ENCODE measurements at regions not wholly inside any gene's neighbourhood (a gene's known extent, or its start where the extent isn't known, plus 50 kb on each side); places are given as distances from the start of the nearest gene placed in this dataset.

DNA sequence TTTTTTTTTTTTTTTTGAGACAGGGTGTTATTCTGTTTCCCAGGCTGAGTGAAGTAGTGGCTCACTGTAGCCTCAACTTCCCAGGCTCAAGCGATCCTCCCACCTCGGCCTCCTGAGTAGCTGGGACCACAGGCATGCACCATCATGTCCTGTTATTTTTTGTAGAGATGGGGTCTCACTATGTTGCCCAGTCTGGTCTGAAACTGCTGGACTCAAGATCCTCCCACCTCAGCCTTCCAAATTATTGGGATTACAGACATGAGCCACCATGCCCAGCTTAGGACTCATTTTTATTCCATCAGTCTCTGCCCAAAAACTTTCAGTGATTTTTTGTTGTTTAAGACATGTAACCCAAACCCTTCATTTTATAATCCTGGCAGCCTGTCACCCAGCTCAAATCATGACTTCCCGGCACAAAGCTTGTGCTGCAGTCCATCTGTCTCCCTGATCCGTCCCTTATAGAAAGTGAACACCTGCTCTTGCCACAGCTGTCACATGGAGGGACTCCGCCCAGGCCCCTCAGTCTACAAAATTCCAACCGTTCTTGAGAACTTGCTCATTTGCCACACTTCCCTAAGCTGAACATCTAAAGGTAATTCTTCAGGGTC, 183.9 kb upstream of the JARID2 start:
- Mint-ChIP-seq H3K27ac (no peak overlapping the region), H3K36me3 (peaks cover 0 to 8% (median 0%) of the 10 kb centered on the region in 3 donors), H3K4me3 (no peak overlapping the region), H3K27me3 (ENCODE audit: low read depth in 3 of 3) (peaks cover 2 to 4% (median 2%) of the 10 kb centered on the region in 3 donors), H3K9me3 (no peaks in the 10 kb centered on the region), H3K4me1 (no peaks in the 10 kb centered on the region)
- no peak for DNase-seq

DNA sequence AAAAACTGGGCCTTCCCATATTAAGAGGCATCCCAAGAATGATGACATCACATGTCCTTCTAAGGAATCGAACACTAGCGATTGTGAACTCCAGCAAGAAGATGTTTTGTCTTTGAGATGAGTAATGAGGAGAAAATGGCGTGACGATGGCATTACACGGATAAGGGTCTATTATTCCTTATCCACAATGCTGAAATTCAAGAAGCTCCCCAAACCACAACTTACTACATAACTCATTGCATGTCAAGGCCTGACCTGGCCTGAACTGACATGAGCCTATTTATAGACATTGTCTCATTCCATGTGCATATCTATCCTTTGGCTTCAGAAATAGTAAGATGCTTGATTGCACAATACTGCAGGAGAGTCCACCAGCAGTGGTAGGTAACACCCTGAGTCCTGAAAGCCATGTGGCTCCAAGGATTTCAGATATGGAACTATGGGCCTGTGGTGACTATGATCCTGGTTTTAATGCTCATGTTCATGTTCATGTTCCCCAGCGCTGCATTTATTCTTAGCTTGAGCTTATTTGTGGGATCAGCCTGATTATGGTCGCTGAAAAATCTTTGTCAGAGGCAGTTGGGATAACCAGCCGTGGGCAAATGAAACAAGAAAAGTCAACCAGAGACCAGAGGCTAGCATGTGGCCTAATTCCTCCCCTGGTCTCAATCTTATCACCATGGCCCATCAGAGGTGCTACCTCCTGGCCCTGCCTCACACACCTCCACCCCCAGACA, 183.2 kb upstream of the JARID2 start:
- Mint-ChIP-seq H3K27me3 (ENCODE audit: low read depth in 3 of 3) (peaks cover 2 to 4% (median 2%) of the 10 kb centered on the region in 3 donors), H3K27ac (no peak overlapping the region), H3K4me3 (no peak overlapping the region)

DNA sequence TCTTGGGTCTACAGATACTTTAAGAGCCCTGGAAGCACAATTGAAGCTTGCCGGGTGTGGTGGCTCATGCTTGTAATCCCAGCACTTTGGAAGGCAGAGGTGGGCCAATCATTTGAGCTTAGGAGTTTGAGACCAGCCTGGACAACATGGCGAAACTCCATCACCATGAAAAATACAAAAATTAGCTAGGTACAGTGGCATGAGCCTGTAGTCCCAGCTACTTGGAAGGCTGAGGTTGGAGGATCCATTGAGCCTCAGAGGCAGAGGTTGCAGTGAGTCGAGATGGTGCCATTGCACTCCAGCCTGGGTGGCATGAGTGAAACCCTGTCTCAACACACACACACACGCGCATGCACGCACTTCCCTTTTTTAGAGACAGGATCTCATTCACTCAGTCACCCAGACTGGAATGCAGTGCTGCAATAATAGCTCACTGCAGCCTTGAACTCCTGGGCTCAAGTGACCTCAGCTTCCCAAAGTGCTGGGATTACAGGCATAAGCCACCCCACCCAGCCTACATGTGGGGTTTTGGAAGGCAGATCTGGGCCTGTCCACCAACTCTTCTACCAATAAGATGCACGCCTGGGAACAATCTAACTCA, 182.5 kb upstream of the JARID2 start:
- H3K27ac Mint-ChIP-seq: no peak overlapping the region
- no peaks in the 10 kb centered on the region for H3K9me3 Mint-ChIP-seq
- H3K27me3 Mint-ChIP-seq (ENCODE audit: low read depth in 3 of 3): peaks cover 0 to 4% (median 2%) of the 10 kb centered on the region in 3 donors
- DNase-seq: no peak
- H3K4me1 Mint-ChIP-seq: no peaks in the 10 kb centered on the region
- H3K4me3 Mint-ChIP-seq: no peak overlapping the region
- H3K36me3 Mint-ChIP-seq: peaks cover 0 to 6% (median 0%) of the 10 kb centered on the region in 3 donors

More for the DNA sequence above, 183.2 kb upstream of the JARID2 start:
- no peak for DNase-seq
- Mint-ChIP-seq H3K36me3 (peaks cover 0 to 6% (median 0%) of the 10 kb centered on the region in 3 donors), H3K4me1 (no peaks in the 10 kb centered on the region), H3K9me3 (no peaks in the 10 kb centered on the region)

DNA sequence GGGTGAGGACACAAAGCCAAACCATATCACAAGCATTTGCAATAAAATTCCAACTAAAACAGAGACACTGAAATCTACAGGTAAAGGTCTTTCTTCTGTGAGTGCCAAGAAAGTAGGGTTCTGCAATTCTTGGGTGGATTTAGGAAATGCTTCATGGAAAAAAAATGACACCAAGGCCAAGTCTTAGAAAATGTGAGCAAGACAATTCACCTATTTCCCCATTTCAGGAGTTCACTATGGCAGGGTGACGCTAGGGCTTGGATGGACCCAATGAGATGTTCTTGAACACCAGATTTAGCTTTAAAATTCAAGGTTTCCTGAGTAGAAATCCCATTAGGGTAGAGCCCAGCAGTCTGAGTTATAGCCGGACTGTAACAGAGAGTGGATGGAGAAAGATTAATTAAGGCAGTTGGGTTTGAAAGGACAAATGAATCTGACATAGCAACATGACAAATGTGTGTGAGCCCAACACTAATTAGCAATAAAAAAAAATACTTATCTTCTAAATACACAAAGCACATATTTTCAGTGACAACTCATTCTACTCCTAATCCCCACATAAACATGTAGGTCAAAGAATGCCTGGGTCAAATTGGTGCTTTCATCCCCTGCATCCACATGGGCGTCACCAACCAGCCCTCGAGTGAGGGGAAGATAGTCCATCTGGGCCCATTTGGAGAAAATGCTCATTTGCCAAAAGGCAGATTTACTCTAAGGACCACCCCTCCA, 180.4 kb upstream of the JARID2 start:
- no peaks in the 10 kb centered on the region for H3K9me3 Mint-ChIP-seq
- peaks cover 2 to 4% (median 2%) of the 10 kb centered on the region in 3 donors for H3K27me3 Mint-ChIP-seq (ENCODE audit: low read depth in 3 of 3)

DNA sequence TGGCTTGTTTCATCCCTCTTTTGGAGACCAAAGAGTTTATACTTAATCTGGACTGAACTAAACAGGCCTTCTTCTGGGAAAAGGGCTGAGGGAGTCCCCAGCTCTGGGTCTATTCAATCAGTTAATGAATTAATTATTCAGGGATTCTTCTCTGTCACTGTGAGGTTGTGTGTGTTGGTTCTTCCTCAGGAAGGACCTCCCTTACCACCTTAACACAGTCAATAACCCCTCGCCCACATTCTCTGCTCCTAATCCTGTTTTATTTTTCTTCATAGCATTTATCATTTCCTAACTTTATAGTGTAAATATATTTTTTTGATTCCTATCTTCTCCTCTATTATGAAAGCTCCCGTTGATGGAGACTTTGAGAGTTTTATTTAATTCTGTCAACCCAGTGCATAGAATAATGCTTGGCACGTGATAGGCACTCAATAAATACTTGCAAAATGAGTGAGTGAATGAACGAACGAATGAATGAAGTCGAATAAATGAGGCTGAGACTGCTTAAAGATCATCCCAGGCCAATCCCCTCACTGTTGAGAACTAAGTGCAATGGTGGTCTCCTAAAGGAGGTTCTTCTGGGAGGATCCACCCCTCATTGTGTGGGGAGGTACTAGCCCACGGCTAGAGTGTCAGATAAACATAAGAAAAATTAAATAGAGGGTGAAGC, 179.6 kb upstream of the JARID2 start:
- Mint-ChIP-seq H3K27ac (no peak overlapping the region), H3K27me3 (ENCODE audit: low read depth in 3 of 3) (peaks cover 2 to 4% (median 2%) of the 10 kb centered on the region in 3 donors), H3K36me3 (peaks cover 0 to 2% (median 0%) of the 10 kb centered on the region in 3 donors), H3K9me3 (no peaks in the 10 kb centered on the region), H3K4me1 (no peaks in the 10 kb centered on the region), H3K4me3 (no peak overlapping the region)
- DNase-seq: no peak

More for the DNA sequence above, 180.4 kb upstream of the JARID2 start:
- Mint-ChIP-seq H3K4me1 (no peaks in the 10 kb centered on the region), H3K36me3 (peaks cover 0 to 6% (median 0%) of the 10 kb centered on the region in 3 donors), H3K4me3 (no peak overlapping the region), H3K27ac (no peak overlapping the region)
- DNase-seq: no peak

DNA sequence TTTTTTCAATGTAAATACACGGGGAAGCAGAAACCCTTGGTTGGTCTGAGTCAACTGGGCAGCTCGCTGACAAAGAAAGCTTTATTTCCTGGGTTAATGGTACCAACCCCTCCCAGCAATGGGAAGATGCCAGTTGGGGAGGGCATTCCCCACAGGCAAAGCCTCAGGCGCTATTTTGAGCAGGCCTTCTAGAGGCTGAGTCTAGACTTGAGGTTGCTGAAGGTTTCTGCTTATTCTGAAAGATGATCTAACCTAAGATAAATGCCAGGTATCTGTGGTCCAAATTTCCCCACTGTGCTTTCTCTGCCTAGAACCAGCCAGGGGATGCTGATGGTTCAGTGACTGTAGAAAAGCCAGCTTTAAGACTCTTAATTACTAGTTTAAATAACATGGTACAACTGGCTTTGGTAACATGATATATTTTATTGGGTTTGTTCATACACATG, 172.5 kb upstream of the JARID2 start:
- H3K4me3 Mint-ChIP-seq: no peak overlapping the region
- no peaks in the 10 kb centered on the region for H3K9me3 Mint-ChIP-seq
- H3K4me1 Mint-ChIP-seq: no peaks in the 10 kb centered on the region
- no peak for DNase-seq
- H3K27ac Mint-ChIP-seq: no peak overlapping the region
- H3K27me3 Mint-ChIP-seq (ENCODE audit: low read depth in 3 of 3): peaks cover 0 to 6% (median 6%) of the 10 kb centered on the region in 3 donors
- no peaks in the 10 kb centered on the region for H3K36me3 Mint-ChIP-seq

DNA sequence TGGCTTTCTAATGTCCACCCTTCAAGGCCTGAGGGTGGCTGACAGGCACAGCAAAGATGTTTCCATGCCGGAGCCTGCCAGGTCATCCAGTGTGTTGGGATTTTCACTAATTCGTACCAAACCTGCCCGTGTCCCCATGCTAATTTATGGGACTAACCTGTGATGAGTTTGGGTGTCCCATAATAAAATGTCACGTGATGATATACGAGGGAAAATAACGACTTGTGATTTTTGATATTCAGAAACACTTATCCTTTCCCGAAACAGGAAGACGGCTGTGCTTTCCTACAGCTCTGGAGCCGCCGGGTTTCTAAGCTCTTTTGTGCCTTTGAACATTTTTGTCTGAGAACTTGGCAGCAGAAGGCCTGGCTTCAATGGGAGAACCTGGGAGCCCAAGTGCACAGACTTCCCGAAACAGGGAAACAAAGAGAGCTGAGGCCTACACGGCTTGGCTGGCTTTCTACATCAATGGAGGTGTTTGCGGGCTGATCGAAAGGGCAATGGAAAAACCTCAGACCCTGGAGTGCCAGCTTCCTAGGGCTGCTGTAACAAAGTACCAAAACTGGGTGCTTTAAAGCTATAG, 171.9 kb upstream of the JARID2 start:
- Mint-ChIP-seq H3K36me3 (no peaks in the 10 kb centered on the region), H3K4me1 (no peaks in the 10 kb centered on the region), H3K9me3 (no peaks in the 10 kb centered on the region), H3K4me3 (no peak overlapping the region), H3K27me3 (ENCODE audit: low read depth in 3 of 3) (peaks cover 0 to 6% (median 6%) of the 10 kb centered on the region in 3 donors), H3K27ac (no peak overlapping the region)
- DNase-seq: no peak

DNA sequence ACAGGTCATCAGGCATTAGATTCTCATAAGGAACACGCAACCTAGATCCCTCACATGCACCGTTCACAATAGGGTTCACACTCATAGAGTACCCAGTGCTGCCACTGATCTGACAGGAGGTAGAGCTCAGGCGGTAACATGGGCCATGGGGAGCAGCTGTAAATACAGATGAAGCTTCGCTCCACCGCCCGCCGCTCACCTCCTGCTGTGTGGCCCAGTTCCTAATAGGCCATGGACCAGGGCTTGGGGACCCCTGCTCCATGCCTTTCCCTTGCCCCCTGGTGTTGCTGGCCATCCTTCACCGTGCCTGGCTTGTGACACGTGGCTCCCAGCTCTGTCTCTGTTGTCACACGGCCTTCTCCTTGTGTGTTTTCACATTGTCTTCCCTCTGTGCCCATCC, 171.1 kb upstream of the JARID2 start:
- Mint-ChIP-seq H3K27me3 (ENCODE audit: low read depth in 3 of 3) (peaks cover 0 to 9% (median 6%) of the 10 kb centered on the region in 3 donors), H3K27ac (no peak overlapping the region), H3K9me3 (no peaks in the 10 kb centered on the region), H3K4me3 (no peak overlapping the region), H3K4me1 (no peaks in the 10 kb centered on the region), H3K36me3 (no peaks in the 10 kb centered on the region)
- no peak for DNase-seq

DNA sequence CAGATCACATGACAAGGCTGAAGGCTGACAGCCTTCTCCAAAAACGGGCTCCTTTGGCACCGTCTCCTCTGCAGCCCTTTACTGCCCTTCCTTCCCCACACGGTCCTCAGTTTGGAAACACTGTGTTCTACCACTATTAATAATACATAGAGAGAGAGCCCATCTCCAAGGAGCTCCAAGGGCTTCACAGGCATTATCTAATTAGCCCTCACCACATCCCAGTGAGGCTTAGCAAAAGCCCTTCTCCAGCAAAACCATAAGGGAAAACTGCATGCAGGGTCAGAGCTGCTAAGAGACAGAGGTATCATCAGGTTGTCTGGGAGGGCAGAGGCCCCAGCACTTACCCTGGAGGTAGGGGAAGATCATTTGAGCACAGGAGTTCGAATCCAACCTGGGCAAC, 169.3 kb upstream of the JARID2 start:
- H3K4me1 Mint-ChIP-seq: no peaks in the 10 kb centered on the region
- DNase-seq: no peak
- H3K36me3 Mint-ChIP-seq: no peaks in the 10 kb centered on the region
- H3K9me3 Mint-ChIP-seq: no peaks in the 10 kb centered on the region
- no peak overlapping the region for H3K4me3 Mint-ChIP-seq
- H3K27ac Mint-ChIP-seq: no peak overlapping the region
- H3K27me3 Mint-ChIP-seq (ENCODE audit: low read depth in 3 of 3): peaks cover 0 to 12% (median 4%) of the 10 kb centered on the region in 3 donors

DNA sequence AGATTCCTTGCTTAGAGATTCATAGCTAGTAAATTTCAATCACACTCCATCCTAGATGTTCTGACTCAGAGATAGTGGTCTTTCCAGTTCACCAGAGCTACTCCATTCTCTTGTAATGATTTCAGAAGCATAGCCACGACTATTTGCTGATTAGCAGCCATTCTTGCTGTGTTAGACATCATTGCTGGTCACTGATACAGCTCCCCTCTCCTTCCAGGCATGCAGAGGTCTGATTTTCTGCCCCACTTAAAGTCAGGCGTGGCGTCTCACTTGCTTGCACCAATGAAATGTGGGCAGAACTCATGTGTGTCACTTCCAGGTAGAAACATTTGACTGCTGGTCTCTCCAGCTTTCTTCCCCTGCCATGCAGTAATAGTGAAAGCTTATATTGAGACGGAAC, 168.9 kb upstream of the JARID2 start:
- H3K27me3 Mint-ChIP-seq (ENCODE audit: low read depth in 3 of 3): peaks cover 0 to 12% (median 4%) of the 10 kb centered on the region in 3 donors
- no peaks in the 10 kb centered on the region for H3K9me3 Mint-ChIP-seq
- no peaks in the 10 kb centered on the region for H3K36me3 Mint-ChIP-seq
- H3K4me1 Mint-ChIP-seq: no peaks in the 10 kb centered on the region
- peak overlapping the region in 1 of 6 donors; percentile 46 for H3K27ac Mint-ChIP-seq
- DNase-seq: no peak
- H3K4me3 Mint-ChIP-seq: no peak overlapping the region

DNA sequence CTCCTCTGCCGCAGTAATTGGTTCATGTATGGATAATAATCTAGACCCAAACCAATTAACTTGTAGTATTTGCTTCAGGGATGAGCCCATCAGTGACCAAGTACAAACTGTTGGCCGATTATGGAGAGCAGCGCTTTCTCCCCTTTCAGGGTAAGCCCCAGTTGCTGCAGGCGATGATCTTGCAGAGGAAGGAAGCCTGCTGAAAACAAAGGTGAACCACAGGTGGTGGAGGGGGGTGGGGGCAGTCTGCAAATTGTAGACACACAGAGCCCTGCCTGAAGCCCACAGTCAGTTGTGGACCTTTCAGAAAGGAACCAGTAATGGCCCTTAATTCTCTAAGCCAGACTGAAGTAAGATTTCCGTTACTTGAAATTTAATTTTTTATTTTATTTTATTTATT, 167.9 kb upstream of the JARID2 start:
- Mint-ChIP-seq H3K27me3 (ENCODE audit: low read depth in 3 of 3) (peaks cover 0 to 12% (median 2%) of the 10 kb centered on the region in 3 donors), H3K4me1 (no peaks in the 10 kb centered on the region), H3K9me3 (no peaks in the 10 kb centered on the region), H3K4me3 (no peak overlapping the region), H3K27ac (no peak overlapping the region), H3K36me3 (no peaks in the 10 kb centered on the region)
- DNase-seq: no peak

DNA sequence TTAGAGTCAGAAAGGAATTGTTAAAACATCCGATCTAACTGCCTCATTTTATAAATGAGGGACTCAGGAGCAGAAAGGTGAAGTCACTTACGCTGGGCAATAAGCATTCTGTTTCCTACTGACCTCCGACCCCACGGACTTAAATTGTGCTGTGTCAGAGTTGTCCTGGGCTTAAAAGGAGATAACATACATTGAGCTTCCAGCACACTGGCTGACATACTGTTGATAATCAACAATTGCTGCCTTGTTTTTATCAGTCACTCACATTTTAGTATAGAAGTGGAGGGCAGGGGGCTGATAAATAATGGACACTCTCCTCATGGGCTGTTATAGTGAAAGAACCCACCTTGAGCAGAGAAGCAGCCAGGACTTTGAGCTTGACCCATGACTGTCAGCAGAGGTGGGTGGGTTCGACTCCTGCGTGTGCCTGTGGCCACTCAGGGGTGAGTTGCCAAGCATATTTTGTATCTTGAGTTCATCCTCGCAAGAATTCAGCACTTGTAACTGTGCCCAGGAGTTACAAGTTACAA, 166.5 kb upstream of the JARID2 start:
- Mint-ChIP-seq H3K4me3 (no peak overlapping the region), H3K4me1 (peaks cover 2 to 8% of the 10 kb centered on the region in 2 donors), H3K27me3 (ENCODE audit: low read depth in 3 of 3) (peaks cover 0 to 12% (median 2%) of the 10 kb centered on the region in 3 donors), H3K36me3 (no peaks in the 10 kb centered on the region), H3K27ac (no peak overlapping the region), H3K9me3 (no peaks in the 10 kb centered on the region)
- no peak for DNase-seq

DNA sequence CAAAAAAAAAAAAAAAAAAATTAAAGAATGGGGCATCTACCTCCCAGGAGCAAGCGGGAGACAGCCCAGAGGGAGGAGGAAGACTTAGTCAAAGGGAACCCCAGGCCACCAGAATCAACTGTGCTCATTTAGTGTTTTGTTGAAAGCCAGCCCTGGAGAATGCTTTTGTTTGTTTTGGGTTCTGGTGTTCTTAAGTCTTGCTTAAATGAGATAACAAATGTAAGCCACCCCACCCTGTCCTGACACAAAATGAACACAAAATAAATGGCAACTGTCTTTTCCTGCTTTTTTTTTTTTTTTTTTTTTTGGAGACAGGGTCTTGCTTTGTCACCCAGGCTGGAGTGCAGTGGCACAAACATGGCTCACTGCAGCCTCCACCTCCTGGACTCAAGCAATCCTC, 165.0 kb upstream of the JARID2 start:
- no peak for DNase-seq
- peaks cover 2 to 12% (median 2%) of the 10 kb centered on the region in 3 donors for H3K27me3 Mint-ChIP-seq (ENCODE audit: low read depth in 3 of 3)
- H3K4me3 Mint-ChIP-seq: no peak overlapping the region
- no peak overlapping the region for H3K27ac Mint-ChIP-seq
- H3K36me3 Mint-ChIP-seq: no peaks in the 10 kb centered on the region
- H3K4me1 Mint-ChIP-seq: peaks cover 6 to 19% of the 10 kb centered on the region in 2 donors
- H3K9me3 Mint-ChIP-seq: no peaks in the 10 kb centered on the region

Measured in immature natural killer cell (primary cell).